ENCODE measurements at regions not wholly inside any gene's neighbourhood (a gene's known extent, or its start where the extent isn't known, plus 50 kb on each side); places are given as distances from the start of the nearest gene placed in this dataset.

GRCh38 chr18:56351911-56352500, 286.4 kb downstream of the TXNL1 start:
- no peaks in the 10 kb centered on the region for H3K36me3 ChIP-seq (ENCODE audit: control insufficient read depth in 2 of 2, insufficient read depth in 2 of 2, low read length in 1 of 2)
- DNase-seq (ENCODE audit: low read depth, low spot score) (no peak), FAIRE-seq (no peak), ATAC-seq (no peak)
- TF ChIP-seq RELA (IDR thresholded peaks at IDR 0.05; ENCODE audit: borderline replicate concordance, partially characterized antibody) (no peak), ZBTB11 (CRISPR knock-in tag; IDR thresholded peaks at IDR 0.05) (no peak), TCF12 (IDR thresholded peaks at IDR 0.05; ENCODE audit: low read depth, low read length) (no peak), NFYB (IDR thresholded peaks at IDR 0.05; ENCODE audit: insufficient read depth, low read depth, low read length) (no peak), EZH2 (IDR thresholded peaks at IDR 0.05; ENCODE audit: borderline replicate concordance, control insufficient read depth, low read depth, low read length) (no peak), EGR1 (IDR thresholded peaks at IDR 0.05; ENCODE audit: borderline replicate concordance in 1 of 2, low read depth in 2 of 2, low read length in 2 of 2) (no peak), NR2C2 (IDR thresholded peaks at IDR 0.05; ENCODE audit: borderline replicate concordance, control insufficient read depth, insufficient read length, low read depth) (no peak), ATF2 (IDR thresholded peaks at IDR 0.05; ENCODE audit: low read length) (no peak), SIN3A (IDR thresholded peaks at IDR 0.05; ENCODE audit: low read depth, low read length) (no peak), NR2C1 (IDR thresholded peaks at IDR 0.05) (no peak), CTCF (IDR thresholded peaks at IDR 0.05 in 2 of 3, conservative IDR thresholded peaks at IDR 0.05 in 1 of 3; ENCODE audit: control insufficient read depth in 2 of 3, extremely low read depth in 1 of 3, insufficient read depth in 1 of 3, low read depth in 3 of 3, low read length in 3 of 3) (no peak), STAT1 (conservative IDR thresholded peaks at IDR 0.05) (no peak), ZBTB4 (CRISPR knock-in tag; IDR thresholded peaks at IDR 0.05) (no peak), ZNF217 (IDR thresholded peaks at IDR 0.05) (no peak)
- no peak overlapping the region for H3K9ac ChIP-seq (ENCODE audit: control insufficient read depth, insufficient read depth, low read length)
- in situ Hi-C loops (cut with MboI) = no loop called here
- BruUV-seq (replicated peaks) = no TSS peak
- H4K20me1 ChIP-seq (ENCODE audit: control insufficient read depth, insufficient read depth) = no peaks in the 10 kb centered on the region
- ChIA-PET POLR2A (no interaction called here), CTCF (interaction anchor here (0.8 kb wide), 1 partner anchor 62 kb away, joined by 3 read pairs; no protein-coding TSS in a partner anchor), RAD21 (ENCODE audit: unreplicated experiment) (no interaction called here), SMC1A (ENCODE audit: uncharacterized antibody, unreplicated experiment) (interaction anchor here (1.5 kb wide), 1 partner anchor 12 kb away, joined by 4 read pairs; no protein-coding TSS in a partner anchor)
- H3K4me3 ChIP-seq = no peak overlapping the region
- no peak overlapping the region for H3K27ac ChIP-seq (ENCODE audit: control insufficient read depth, insufficient read depth)
- 16% methylated on average over 6 of the region's 6 CpGs for WGBS (ENCODE audit: insufficient coverage, insufficient replicate concordance, low lambda C conversion rate, missing lambda C conversion rate)
- intact Hi-C loops (cut with micrococcal nuclease; ENCODE audit: unreplicated experiment) = no loop called here
- H3K4me1 ChIP-seq (ENCODE audit: control insufficient read depth, insufficient read depth, low read length) = no peaks in the 10 kb centered on the region
- H3K27me3 ChIP-seq (replicated peaks in 1 of 2; ENCODE audit: control insufficient read depth in 2 of 2, insufficient read depth in 2 of 2, low read length in 1 of 2) = no peaks in the 10 kb centered on the region
- H2AFZ ChIP-seq (ENCODE audit: control insufficient read depth, low read depth, low read length) = no peak overlapping the region
- H3K79me2 ChIP-seq (ENCODE audit: control insufficient read depth, insufficient read depth, low read length) = no peaks in the 10 kb centered on the region
- no peak overlapping the region for H3K4me2 ChIP-seq (ENCODE audit: control insufficient read depth, insufficient read depth)
- H3K9me3 ChIP-seq (replicated peaks; ENCODE audit: control insufficient read depth, insufficient read depth, low read length) = no peaks in the 10 kb centered on the region
